ENCODE measurements at regions not wholly inside any gene's neighbourhood (a gene's known extent, or its start where the extent isn't known, plus 50 kb on each side); places are given as distances from the start of the nearest gene placed in this dataset.

- Histone ChIP-seq H3K4me3 (no peak overlapping the region), H3K27ac (no peak overlapping the region), H3K9me3 (no peaks in the 10 kb centered on the region), H3K36me3 (no peaks in the 10 kb centered on the region), H3K27me3 (peaks cover 3% of the 10 kb centered on the region), H3K4me1 (peaks cover 13% of the 10 kb centered on the region)
- TF ChIP-seq CTCF (IDR thresholded peaks at IDR 0.05) (no peak), EP300 (IDR thresholded peaks at IDR 0.05) (no peak), POLR2A (IDR thresholded peaks at IDR 0.05) (no peak), POLR2AphosphoS5 (IDR thresholded peaks at IDR 0.05) (no peak)
- no peak for DNase-seq (ENCODE audit: low spot score in 2 of 2)
- 86% methylated on average over 3 of the region's 3 CpGs for WGBS
Observed at GRCh38 chr5:2681476-2681875, 70.0 kb downstream of the IRX2 start.

- peaks cover 3% of the 10 kb centered on the region for H3K27me3 ChIP-seq
Observed at GRCh38 chr5:2680979-2681378, 70.5 kb downstream of the IRX2 start.

GRCh38 chr5:2677689-2678088 is 73.8 kb downstream of the IRX2 start:
- Histone ChIP-seq H3K27ac (no peak overlapping the region), H3K4me1 (no peaks in the 10 kb centered on the region)
- WGBS = 93% methylated on average over 2 of the region's 2 CpGs

More at GRCh38 chr5:2680979-2681378, 70.5 kb downstream of the IRX2 start:
- 90% methylated on average over 2 of the region's 2 CpGs for WGBS
- TF ChIP-seq POLR2A (IDR thresholded peaks at IDR 0.05) = no peak
- Histone ChIP-seq H3K4me1 (peaks cover 9% of the 10 kb centered on the region), H3K36me3 (no peaks in the 10 kb centered on the region), H3K27ac (no peak overlapping the region), H3K9me3 (no peaks in the 10 kb centered on the region), H3K4me3 (no peak overlapping the region)
- DNase-seq (ENCODE audit: low spot score in 2 of 2) = peak in 1 of 2 donors; percentile 7

GRCh38 chr5:2675548-2675947 is 75.9 kb downstream of the IRX2 start:
- peaks cover 9% of the 10 kb centered on the region for H3K4me1 ChIP-seq
- no peak for TF ChIP-seq POLR2A (IDR thresholded peaks at IDR 0.05)
- no peak for TF ChIP-seq POLR2AphosphoS5 (IDR thresholded peaks at IDR 0.05)
- no peak for TF ChIP-seq CTCF (IDR thresholded peaks at IDR 0.05)
- no peak for TF ChIP-seq EP300 (IDR thresholded peaks at IDR 0.05)
- 50% methylated on average over 7 of the region's 7 CpGs for WGBS
- H3K4me3 ChIP-seq = no peak overlapping the region
- H3K36me3 ChIP-seq = no peaks in the 10 kb centered on the region
- no peak overlapping the region for H3K27ac ChIP-seq
- no peaks in the 10 kb centered on the region for H3K27me3 ChIP-seq
- no peaks in the 10 kb centered on the region for H3K9me3 ChIP-seq
- DNase-seq (ENCODE audit: low spot score in 2 of 2) = peak in 1 of 2 donors; percentile 38

More at GRCh38 chr5:2677689-2678088, 73.8 kb downstream of the IRX2 start:
- Histone ChIP-seq H3K27me3 (peaks cover 3% of the 10 kb centered on the region), H3K36me3 (no peaks in the 10 kb centered on the region), H3K4me3 (no peak overlapping the region), H3K9me3 (no peaks in the 10 kb centered on the region)
- DNase-seq (ENCODE audit: low spot score in 2 of 2) = peak in 1 of 2 donors; percentile 18
- TF ChIP-seq POLR2AphosphoS5 (IDR thresholded peaks at IDR 0.05) (no peak), CTCF (IDR thresholded peaks at IDR 0.05) (no peak), POLR2A (IDR thresholded peaks at IDR 0.05) (no peak), EP300 (IDR thresholded peaks at IDR 0.05) (no peak)

- H3K36me3 ChIP-seq = no peaks in the 10 kb centered on the region
- H3K4me1 ChIP-seq = peaks cover 9% of the 10 kb centered on the region
- 49% methylated on average over 3 of the region's 3 CpGs for WGBS
- no peaks in the 10 kb centered on the region for H3K27me3 ChIP-seq
- no peak overlapping the region for H3K27ac ChIP-seq
- TF ChIP-seq EP300 (IDR thresholded peaks at IDR 0.05) (no peak), POLR2A (IDR thresholded peaks at IDR 0.05) (no peak), CTCF (IDR thresholded peaks at IDR 0.05) (no peak), POLR2AphosphoS5 (IDR thresholded peaks at IDR 0.05) (no peak)
- H3K4me3 ChIP-seq = no peak overlapping the region
- no peaks in the 10 kb centered on the region for H3K9me3 ChIP-seq
- no peak for DNase-seq (ENCODE audit: low spot score in 2 of 2)
Observed at GRCh38 chr5:2674456-2674855, 77.0 kb downstream of the IRX2 start.

GRCh38 chr5:2670940-2671339 is 80.5 kb downstream of the IRX2 start:
- no peak for DNase-seq (ENCODE audit: low spot score in 2 of 2)
- no peak overlapping the region for H3K4me3 ChIP-seq
- no peak overlapping the region for H3K27ac ChIP-seq
- H3K9me3 ChIP-seq = no peaks in the 10 kb centered on the region
- no peaks in the 10 kb centered on the region for H3K27me3 ChIP-seq
- TF ChIP-seq POLR2A (IDR thresholded peaks at IDR 0.05) = no peak
- no peak for TF ChIP-seq CTCF (IDR thresholded peaks at IDR 0.05)
- TF ChIP-seq EP300 (IDR thresholded peaks at IDR 0.05) = no peak
- TF ChIP-seq POLR2AphosphoS5 (IDR thresholded peaks at IDR 0.05) = no peak
- H3K36me3 ChIP-seq = no peaks in the 10 kb centered on the region
- WGBS = 51% methylated on average over 11 of the region's 14 CpGs
- H3K4me1 ChIP-seq = peaks cover 9% of the 10 kb centered on the region

Data from suprapubic skin (tissue), 4 donors.